ENCODE measurements at regions not wholly inside any gene's neighbourhood (a gene's known extent, or its start where the extent isn't known, plus 50 kb on each side); places are given as distances from the start of the nearest gene placed in this dataset.

DNA sequence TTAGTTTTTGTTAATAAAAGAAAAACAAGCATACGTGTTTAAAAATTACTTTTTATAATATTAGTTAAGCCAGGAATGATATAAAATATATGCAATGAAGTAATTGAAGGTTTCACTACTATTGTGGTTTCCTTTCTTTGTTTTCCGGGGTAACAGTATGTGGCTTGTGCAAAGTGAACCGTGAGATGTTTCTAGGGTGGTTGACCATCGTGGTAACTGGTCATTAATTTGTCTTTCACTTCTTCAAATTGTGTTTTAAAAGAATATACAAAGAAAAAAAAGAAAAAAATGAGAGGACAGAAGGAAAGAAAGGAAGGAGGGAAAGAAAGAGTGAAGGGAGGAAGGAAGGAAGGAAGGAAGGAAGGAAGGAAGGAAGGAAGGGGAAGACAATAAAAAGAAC, 330.1 kb upstream of the CPXCR1 start:
- no peak for DNase-seq (ENCODE audit: low spot score)

DNA sequence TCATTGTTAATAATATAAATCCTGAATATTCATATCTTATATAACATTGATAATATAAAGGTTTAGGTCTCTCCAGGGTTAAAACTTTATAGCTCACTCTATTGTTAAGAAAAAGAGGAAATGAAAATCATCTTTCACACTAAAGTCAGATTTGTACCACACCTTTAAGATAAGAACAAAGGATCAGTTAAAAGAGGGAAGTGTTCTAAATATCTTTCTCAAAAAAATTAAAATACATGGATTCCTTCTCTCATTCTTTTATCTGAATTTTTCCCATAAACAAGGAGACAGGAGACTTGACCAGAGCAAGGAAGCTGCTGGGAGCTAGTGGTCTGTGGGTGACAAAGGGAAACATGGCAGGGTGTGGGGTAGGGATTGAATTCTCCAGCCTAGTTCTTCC, 323.0 kb upstream of the CPXCR1 start:
- no peak for DNase-seq (ENCODE audit: low spot score)

GRCh38 chrX:88424541-88424940, 322.5 kb upstream of the CPXCR1 start:
- no peak for DNase-seq (ENCODE audit: low spot score)

DNA sequence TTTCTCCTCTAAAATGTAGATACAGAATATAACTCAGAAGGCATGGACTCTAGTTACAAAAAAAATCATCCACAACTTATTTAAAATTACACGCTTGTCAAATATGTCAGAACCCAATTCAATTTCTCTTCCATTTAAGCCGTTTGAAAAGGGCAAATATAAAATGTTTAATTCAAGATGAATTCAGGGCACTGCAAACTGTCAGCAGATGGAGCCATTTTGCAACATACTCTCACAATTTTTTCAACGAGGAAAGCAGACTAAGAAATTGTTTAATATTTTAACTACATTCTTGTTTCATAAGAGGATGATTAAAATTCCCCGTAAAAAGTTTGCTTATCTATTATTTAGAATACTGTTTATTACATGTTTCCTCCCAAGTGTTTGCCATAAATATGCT, 321.3 kb upstream of the CPXCR1 start:
- DNase-seq (ENCODE audit: low spot score), result no peak

GRCh38 chrX:88437563-88437962, 309.5 kb upstream of the CPXCR1 start:
- no peak for DNase-seq (ENCODE audit: low spot score)

- DNase-seq (ENCODE audit: low spot score), result no peak
Measured at GRCh38 chrX:88438209-88438608, 308.8 kb upstream of the CPXCR1 start.

GRCh38 chrX:88439935-88440334, 307.1 kb upstream of the CPXCR1 start:
- no peak for DNase-seq (ENCODE audit: low spot score)
